Urothelium cell line (cell line): ENCODE measurements at regions not wholly inside any gene's neighbourhood (a gene's known extent, or its start where the extent isn't known, plus 50 kb on each side); places are given as distances from the start of the nearest gene placed in this dataset.

ENCODE experiments used
- DNase-seq: peaks from one replicate; pipeline ENCODE4 v3.0.0; 2011; ENCODE audit warnings: low spot score, mixed read lengths
- FAIRE-seq: peaks from 2 replicates; lab custom pipeline; 2011; peaks lifted over from hg19 to GRCh38; lab: Jason Lieb, UNC

- FAIRE-seq (no peak), DNase-seq (no peak)
Measured at GRCh38 chr5:56692359-56693219, 122.8 kb upstream of the MAP3K1 start.

GRCh38 chr5:56688402-56688801 lies 126.9 kb upstream of the MAP3K1 start:
- DNase-seq (no peak), FAIRE-seq (peak; percentile 27)

GRCh38 chr5:56686337-56687195 lies 128.8 kb upstream of the MAP3K1 start:
- no peak for DNase-seq
- FAIRE-seq, result no peak

GRCh38 chr5:56685503-56686217 lies 129.7 kb upstream of the MAP3K1 start:
- DNase-seq, result no peak

DNA sequence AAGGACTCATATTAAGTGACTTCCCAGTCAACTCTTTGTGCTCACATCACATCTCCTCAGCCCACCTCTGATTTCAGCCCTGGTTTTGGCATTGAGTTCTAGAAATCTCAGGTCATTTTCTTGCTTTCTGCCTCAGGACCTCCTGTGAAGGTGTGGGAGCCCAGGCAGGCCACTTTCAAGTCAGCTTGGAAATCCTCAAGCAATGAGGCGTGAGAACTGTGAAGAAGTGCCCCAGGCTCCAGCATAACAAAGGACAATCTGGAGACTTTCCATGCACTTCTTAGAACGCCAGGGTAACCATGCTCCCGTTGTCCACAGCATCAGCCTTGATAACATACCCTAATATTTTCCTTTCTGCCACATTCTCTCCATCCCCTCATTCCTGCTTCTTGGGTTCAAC lies 131.2 kb upstream of the MAP3K1 start:
- FAIRE-seq (no peak), DNase-seq (no peak)

More at GRCh38 chr5:56685503-56686217, 129.7 kb upstream of the MAP3K1 start:
- FAIRE-seq, result no peak

DNA sequence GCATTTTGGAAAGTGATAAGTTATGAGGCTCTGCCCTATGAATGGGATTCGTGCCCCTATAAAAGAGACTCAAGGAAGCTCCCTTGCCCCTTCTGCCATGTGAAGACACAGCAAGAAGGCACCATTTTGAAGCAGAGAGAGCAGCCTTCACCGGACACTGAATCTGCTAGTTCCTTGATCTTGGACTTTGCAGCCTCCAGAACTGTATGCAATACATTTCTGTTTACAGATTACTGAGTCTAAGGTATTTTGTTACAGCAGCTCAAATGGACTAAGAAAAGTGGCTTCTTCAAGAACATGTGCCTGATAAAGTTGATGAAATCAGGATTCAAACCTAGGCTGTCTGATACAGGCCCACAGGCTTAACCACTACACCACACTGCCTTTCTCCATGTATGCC lies 131.6 kb upstream of the MAP3K1 start:
- FAIRE-seq (no peak), DNase-seq (no peak)

- FAIRE-seq (no peak), DNase-seq (no peak)
Measured at GRCh38 chr5:56683281-56683680, 132.1 kb upstream of the MAP3K1 start.

DNA sequence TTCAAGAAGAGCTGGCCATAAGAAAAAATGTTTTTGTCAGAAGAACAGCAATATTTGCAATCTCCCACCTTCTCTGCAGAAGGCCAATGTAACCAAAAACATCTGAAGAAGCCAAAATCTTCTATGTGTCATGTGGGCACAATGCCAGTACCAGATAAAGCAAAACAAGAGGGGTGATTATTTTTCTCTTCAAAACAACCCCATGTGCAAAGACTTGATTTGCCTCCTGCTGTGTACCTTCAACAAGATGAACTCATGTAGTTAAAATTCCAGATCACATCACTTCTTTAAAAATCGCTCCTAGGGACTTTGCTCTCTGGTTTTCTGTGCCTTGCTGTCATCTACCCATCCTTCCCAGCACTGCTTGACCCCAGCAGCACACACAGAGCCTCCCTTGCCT lies 134.0 kb upstream of the MAP3K1 start:
- FAIRE-seq, result no peak
- DNase-seq, result no peak

- no peak for DNase-seq
- FAIRE-seq, result no peak
Measured at GRCh38 chr5:56680731-56681130, 134.6 kb upstream of the MAP3K1 start.

GRCh38 chr5:56677690-56678305 lies 137.6 kb upstream of the MAP3K1 start:
- no peak for FAIRE-seq
- DNase-seq, result no peak

DNA sequence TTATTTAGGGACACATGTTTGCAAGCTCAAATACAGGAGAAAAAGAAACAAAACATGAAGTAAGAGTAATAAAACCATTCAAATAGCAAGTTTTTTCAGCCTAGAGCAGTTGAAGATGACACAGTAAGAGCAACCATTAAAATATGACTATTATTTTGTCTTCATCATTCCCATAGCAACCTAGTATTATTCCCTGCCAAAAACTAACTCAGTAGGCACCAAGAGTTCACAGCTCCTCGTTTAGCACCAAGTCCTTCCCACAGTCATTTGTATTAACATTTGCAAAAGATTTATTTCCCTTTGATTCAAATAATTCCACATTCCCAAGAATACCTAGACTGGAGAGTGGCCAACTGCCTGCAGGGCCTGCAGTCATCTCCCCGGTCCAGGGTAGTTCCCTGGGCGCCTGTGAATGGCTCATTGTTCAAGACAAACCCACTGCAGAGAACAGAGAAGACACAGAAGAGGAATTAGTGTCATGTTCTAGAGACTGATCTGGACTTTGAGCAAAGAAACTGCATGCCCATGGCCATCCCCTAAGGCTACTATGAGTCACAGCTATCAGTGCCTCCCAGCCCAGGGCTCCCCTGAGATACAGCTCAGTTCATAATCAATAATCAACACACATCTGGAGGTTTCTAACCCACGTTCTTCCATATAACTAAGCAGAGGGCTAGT lies 139.1 kb upstream of the MAP3K1 start:
- DNase-seq (no peak), FAIRE-seq (no peak)

DNA sequence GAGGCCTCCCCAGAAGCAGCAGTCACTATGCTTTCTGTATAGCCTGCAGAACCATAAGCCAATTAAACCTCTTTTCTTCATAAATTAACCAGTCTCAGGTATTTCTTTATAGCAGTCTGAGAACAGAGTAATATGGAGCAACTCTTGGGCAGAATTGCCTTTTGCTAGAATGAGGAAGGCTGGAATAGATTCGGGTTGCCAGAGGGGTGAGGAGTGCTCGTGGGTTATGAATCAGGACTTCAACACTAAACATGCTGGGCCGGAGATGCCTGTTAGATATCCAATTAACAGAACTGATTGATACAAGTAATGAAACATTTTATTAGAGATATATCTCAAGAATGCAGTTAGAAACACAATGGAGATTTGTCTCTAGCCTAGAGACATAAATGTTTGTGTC lies 140.9 kb upstream of the MAP3K1 start:
- DNase-seq, result no peak
- no peak for FAIRE-seq

- FAIRE-seq (no peak), DNase-seq (no peak)
Measured at GRCh38 chr5:56673171-56673570, 142.2 kb upstream of the MAP3K1 start.

GRCh38 chr5:56671571-56671970 lies 143.8 kb upstream of the MAP3K1 start:
- DNase-seq (no peak), FAIRE-seq (no peak)

GRCh38 chr5:56670916-56671315 lies 144.4 kb upstream of the MAP3K1 start:
- FAIRE-seq (no peak), DNase-seq (no peak)

- FAIRE-seq (no peak), DNase-seq (no peak)
Measured at GRCh38 chr5:56669534-56670483, 145.5 kb upstream of the MAP3K1 start.

- DNase-seq (no peak), FAIRE-seq (no peak)
Measured at GRCh38 chr5:56668996-56669395, 146.4 kb upstream of the MAP3K1 start.

DNA sequence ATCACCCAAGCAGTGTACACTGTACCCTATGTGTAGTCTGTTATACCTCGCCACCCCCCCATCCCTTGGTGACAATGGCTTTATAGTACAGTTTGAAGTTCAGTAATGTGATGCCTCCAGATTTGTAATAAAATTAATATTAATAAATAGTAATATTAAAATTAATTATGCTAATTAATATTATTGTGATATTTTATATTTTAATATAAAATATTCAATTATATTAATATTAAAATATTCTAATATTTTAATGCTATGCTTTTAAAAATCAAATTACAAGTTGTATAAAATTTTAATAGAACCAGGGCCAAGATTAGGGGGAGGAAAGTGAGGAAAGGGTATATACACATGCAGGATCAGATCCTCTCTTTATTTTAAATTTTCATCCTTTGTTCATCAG lies 147.7 kb upstream of the MAP3K1 start:
- DNase-seq (no peak), FAIRE-seq (no peak)

- DNase-seq, result no peak
- FAIRE-seq, result no peak
Measured at GRCh38 chr5:56666901-56667300, 148.4 kb upstream of the MAP3K1 start.
